Caki2 (cell line): ENCODE measurements at regions not wholly inside any gene's neighbourhood (a gene's known extent, or its start where the extent isn't known, plus 50 kb on each side); places are given as distances from the start of the nearest gene placed in this dataset.
"Not testable (repeated sequence)": the region's sequence is repeated elsewhere in the genome, so short reads cannot be mapped to it uniquely, and the experiment has no call there.

Experiments used
- DNase-seq: peaks from one replicate; pipeline ENCODE4 v3.0.0-alpha.2; 2015; ENCODE audit warnings: low read depth
- in situ Hi-C: cut with HindIII; loops from 2 replicates; pipeline ENCODE4 v1.10.0; 2016; ENCODE audit warnings: low sequenced_read_pairs, low pct_unique_long_range_greater_than_20kb, mixed read lengths

DNA sequence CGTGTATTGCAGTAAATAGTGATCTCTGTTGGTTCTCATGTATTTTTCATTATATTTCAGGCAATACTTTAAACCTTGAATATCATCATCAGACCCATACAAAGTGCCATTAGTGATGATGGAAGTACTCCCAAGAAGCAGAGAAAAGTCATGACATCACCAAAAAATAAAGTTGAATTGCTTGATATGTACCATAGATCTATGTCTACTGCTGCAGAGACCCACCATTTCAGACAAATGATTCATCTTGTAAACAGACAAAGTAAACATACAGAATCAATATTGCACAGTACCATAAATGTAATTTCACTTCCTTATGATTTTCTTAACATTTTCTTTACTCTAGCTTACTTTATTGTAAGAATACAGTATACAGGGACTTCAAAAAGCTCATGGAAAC, 347.8 kb downstream of the IPMK start:
- in situ Hi-C loops = no loop called here
- no peak for DNase-seq

- no peak for DNase-seq
- in situ Hi-C loops = no loop called here
Measured at GRCh38 chr10:57917019-57917418, 350.7 kb downstream of the IPMK start.

GRCh38 chr10:57905861-57906260, 361.8 kb downstream of the IPMK start:
- no peak for DNase-seq
- in situ Hi-C loops = no loop called here

DNA sequence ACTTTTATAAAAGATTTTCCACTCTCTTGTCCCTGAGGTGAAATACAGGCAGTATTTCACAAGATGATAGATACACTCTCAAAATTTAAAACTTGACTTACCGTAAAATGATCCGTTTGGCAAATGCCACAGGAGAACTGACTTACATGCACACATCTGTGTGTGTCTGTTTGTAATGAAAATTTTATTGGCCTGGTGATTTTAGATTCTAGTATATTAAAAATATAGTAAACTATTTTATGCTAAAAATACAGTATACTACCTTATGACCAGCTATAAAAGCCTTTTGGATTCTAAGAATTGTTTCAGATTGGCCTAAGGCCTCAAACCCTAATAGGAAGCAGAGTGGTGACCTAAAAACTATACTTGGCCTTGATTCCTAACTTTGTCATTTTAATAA, 362.7 kb downstream of the IPMK start:
- no peak for DNase-seq
- in situ Hi-C loops = no loop called here

DNA sequence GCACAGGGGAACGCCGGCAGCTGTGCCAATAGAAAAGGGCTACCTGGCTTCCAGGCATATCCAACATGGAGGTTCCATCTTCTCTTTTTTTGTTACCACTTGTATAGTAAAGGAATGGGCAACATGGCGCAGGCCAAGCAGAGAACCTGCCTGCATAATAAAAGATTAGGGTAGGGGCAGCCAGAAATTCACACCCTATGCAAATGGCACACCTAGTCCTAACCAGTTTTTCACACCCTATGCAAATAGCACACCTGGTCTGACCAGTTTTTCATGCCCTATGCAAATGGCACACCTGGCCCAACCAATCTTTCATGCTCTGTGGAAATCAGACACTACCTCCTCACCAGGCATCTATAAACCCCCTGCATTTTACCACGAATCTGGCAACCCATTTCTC, 369.5 kb downstream of the IPMK start:
- no peak for DNase-seq
- in situ Hi-C loops = no loop called here

GRCh38 chr10:57897611-57898010, 370.1 kb downstream of the IPMK start:
- in situ Hi-C loops = no loop called here
- no peak for DNase-seq

DNA sequence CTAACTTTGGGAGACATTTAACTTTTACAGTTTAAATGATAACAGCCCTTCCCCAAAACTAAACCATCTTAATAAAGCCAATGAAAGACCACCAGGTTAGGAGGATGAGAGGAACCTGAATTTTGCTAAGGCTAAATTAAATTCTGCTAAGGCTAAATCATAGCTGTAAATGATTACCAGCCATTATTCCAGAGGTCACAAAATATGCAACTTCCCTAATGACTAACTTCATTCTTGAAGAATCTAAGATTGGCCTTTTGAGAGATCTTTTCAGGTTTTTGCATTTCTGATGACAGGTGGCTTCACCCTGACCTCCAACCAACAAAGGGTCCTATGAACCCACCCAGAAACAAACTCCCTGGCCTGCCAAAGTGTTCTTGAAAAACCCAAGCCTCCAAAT, 373.3 kb downstream of the IPMK start:
- no peak for DNase-seq
- in situ Hi-C loops = no loop called here

- no peak for DNase-seq
Measured at GRCh38 chr10:57891201-57892006, 376.3 kb downstream of the IPMK start.

DNA sequence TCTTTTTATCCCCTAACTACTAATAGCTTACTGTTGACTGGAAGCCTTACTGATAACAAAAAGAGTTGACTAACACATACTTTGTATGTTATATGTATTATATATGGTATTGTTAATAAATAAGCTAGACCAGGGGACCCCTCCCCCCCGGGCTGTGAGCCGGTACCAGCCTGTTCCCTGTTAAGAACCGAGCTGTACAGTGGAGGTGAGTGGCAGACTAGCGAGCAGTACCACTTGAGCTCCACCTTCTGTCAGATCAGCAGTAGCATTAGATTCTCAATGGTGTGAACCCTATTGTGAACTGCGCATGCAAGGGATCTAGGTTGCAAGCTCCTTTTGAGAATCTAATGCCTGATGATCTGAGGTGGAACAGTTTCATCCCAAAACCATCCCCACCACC, 377.0 kb downstream of the IPMK start:
- no peak for DNase-seq
- in situ Hi-C loops = no loop called here

More at GRCh38 chr10:57891201-57892006, 376.3 kb downstream of the IPMK start:
- in situ Hi-C loops = no loop called here

DNA sequence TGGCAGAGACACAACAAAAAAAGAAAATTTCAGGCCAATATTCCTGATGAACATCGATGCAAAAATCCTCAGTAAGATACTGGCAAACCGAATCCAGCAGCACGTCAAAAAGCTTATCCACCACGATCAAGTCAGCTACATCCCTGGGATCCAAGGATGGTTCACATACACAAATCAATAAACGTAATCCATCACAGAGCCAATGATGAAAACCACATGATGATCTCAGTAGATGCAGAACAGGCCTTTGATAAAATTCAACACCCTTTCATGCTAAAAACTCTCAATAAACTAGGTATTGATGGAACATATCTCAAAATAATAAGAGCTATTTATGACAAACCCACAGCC, 382.1 kb downstream of the IPMK start:
- in situ Hi-C loops, DNase-seq: not testable (repeated sequence)

GRCh38 chr10:57884965-57885617, 382.6 kb downstream of the IPMK start:
- in situ Hi-C loops = no loop called here
- DNase-seq = no peak

DNA sequence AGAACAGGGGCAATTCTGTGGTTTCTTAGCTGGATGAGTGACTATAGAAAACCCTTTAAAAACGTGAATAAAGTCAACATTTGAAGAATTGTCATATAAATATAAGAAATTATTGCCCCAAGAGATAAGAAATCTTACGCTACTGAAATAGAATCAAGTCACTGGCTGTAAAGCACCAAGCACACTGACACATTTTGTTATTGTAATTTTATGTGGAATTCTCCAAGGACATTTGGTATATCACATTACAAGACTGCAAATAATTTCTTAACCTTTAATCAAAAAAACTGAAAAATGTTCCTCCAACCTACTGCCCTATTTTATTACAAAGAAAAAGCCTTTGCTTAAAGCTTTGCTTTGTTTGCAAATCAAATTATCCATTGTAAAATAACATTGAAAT, 383.3 kb downstream of the IPMK start:
- DNase-seq = no peak
- in situ Hi-C loops = no loop called here

GRCh38 chr10:57880446-57881227, 387.1 kb downstream of the IPMK start:
- in situ Hi-C loops = no loop called here
- no peak for DNase-seq

GRCh38 chr10:57874810-57875209, 392.9 kb downstream of the IPMK start:
- in situ Hi-C loops = no loop called here

DNA sequence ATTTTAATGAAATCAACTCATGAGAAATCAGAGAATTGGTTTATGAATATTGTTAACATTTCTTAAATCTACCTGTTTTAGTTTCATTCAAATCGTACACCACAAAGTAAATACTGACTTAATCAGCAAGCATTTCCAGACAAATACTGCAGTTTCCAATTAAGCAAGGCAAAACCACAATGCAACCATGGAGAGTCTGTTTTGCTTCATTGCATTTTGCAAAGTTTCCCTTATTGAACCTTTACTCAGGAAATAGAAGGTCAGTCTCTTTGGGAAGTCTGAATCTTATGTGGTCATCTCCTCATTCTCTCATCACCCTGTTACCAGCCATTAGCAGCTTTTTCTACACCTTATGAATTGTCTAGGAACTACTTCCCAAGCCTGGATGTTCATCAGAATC, 400.5 kb downstream of the IPMK start:
- in situ Hi-C loops = no loop called here
- no peak for DNase-seq

More at GRCh38 chr10:57874810-57875209, 392.9 kb downstream of the IPMK start:
- DNase-seq = no peak

- no peak for DNase-seq
- in situ Hi-C loops = no loop called here
Measured at GRCh38 chr10:57864765-57865680, 402.7 kb downstream of the IPMK start.

DNA sequence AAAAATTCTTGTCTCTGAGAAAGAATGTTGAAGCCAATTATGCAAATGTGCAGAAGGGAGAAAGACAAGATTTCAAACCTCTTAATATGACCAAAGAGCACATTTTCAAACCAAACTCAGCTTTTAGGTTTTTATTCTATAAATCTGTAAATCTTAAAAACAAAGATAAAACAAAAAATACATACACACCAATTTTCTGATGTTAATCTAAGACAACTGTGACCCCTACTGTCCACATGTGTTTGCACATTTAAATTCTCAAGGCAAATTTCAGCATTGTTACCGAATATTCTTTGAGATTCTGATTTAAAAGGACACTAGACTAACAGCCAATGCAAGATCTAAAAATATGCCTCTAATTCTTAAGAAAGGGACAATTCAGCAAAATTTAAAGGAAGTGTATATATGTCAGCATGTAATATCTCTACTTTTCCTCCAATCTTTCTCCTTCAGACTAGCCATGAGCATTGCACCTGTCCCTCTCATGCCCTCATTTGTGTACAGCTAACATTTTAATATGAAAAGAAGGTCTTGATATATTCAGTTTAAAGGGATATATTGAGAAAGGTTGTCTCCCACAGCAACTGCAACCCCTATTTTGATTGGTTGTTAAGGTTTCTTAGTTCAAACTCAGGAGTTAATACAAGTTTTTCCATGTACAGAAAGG, 417.9 kb downstream of the IPMK start:
- DNase-seq = peak; percentile 3
- in situ Hi-C loops = no loop called here
